Heart right ventricle (tissue), 16 donors: ENCODE measurements at regions not wholly inside any gene's neighbourhood (a gene's known extent, or its start where the extent isn't known, plus 50 kb on each side); places are given as distances from the start of the nearest gene placed in this dataset.

Experiments used
- ATAC-seq, 8 donors: fragments of 200-7000 bp; cut with Tn5 transposase; one replicate each; pipeline ENCODE4 v1.9.1; 2020; ENCODE audit warnings: mild to moderate bottlenecking in 8 of 8, moderate library complexity in 8 of 8, moderate number of reproducible peaks in 1 of 8
- DNase-seq, 2 donors: peaks; one replicate each; pipeline ENCODE4 v3.0.0-alpha.2; 2020
- H3K27ac ChIP-seq, 10 donors: fragments of 200-600 bp; sonication (generic) in 2 of 10; one replicate each; pipeline versions ENCODE4 v1.5.0 to v1.8.0; 2020 to 2022; ENCODE audit warnings: mild to moderate bottlenecking in 3 of 10
- H3K27me3 ChIP-seq, 7 donors: fragments of 200-600 bp; one replicate each; pipeline ENCODE4 v1.8.0; 2021 to 2022; ENCODE audit warnings: mild to moderate bottlenecking in 2 of 7
- H3K36me3 ChIP-seq, 9 donors: fragments of 200-600 bp; sonication (generic) in 1 of 9; one replicate each; pipeline versions ENCODE4 v1.5.0 to v1.8.0; 2020 to 2022; ENCODE audit warnings: mild to moderate bottlenecking in 2 of 9
- H3K4me1 ChIP-seq, 9 donors: fragments of 200-600 bp; sonication (generic) in 1 of 9; one replicate each; pipeline versions ENCODE4 v1.5.0 to v1.8.0; 2020 to 2022; ENCODE audit warnings: mild to moderate bottlenecking in 4 of 9
- H3K4me3 ChIP-seq, 10 donors: fragments of 200-600 bp; sonication (generic) in 2 of 10; one replicate each; pipeline versions ENCODE4 v1.5.0 to v1.8.0; 2020 to 2022; ENCODE audit warnings: mild to moderate bottlenecking in 7 of 10, moderate library complexity in 2 of 10
- H3K9me3 ChIP-seq, 11 donors: fragments of 200-600 bp in 10 of 11; sonication (generic) in 2 of 11; one replicate each; pipeline versions ENCODE4 v1.5.0 to v1.8.0; 2013 to 2022; ENCODE audit warnings: mild to moderate bottlenecking in 2 of 11, control low read depth in 1 of 11, moderate library complexity in 1 of 11
- WGBS, 2 donors: extraction: QIAGEN DNeasy Blood & Tissue Kit; methylation state at CpG; one replicate each; pipeline ENCODE4 v1.1.7; 2013; ENCODE audit warnings: inconsistent platforms in 1 of 2; 5-methylcytosine and 5-hydroxymethylcytosine counted together
- intact Hi-C, 10 donors: fragments of 100-400 bp; cut with DNase I; formaldehyde crosslinking; loops; one replicate each; pipeline versions ENCODE4 v1.11.1 to v1.14.2; 2022
- TF ChIP-seq, protein P1 (sequence below), 9 donors: fragments of 200-600 bp; sonication (generic) in 2 of 9; IDR thresholded peaks; one replicate each; pipeline versions ENCODE4 v1.5.0 to v1.8.0; 2021 to 2022; ENCODE audit warnings: antibody characterized with exemption in 9 of 9, mild to moderate bottlenecking in 5 of 9, moderate library complexity in 1 of 9
- donor health status: Arrhythmogenic right ventricular cardiomyopathy.
- donor health status: ischemic (EF 13 %, LVEDD 7.1; RV severe dilation, severe dysfunction).
- donor health status: healthy with polysubstance abuse.
- donor health status: DM: no; HTN: yes; CAD: no.
- donor health status: DM: no; HTN: no; CAD: no.
- donor health status: ischemic (EF 25% LVEDD 6.9; RV normal size, moderate dysfunction).
- donor health status: ischemic (EF 25% LVEDD 5.7; RV mildly dilated, moderate dysfunction).
- donor health status: healthy.
- donor health status: DM: yes; HTN: yes; CAD: no.
- donor health status: Ischemic cardiomyopathy.
- donor health status: ischemic (EF 35%, LVEDD 5.7; RV mildly dilated, moderate dysfunction).
- donor health status: nonischemic (EF 11% LVEDD 7.7; RV severe dilation, severe dysfunction).
- donor health status: DM: yes; HTN: yes; CAD: no.
- donor health status: PGD.
- donor health status: ischemic (EF 29% LVEDD 5.4; RV normal size, mild dysfunction).
- donor health status: nonischemic (EF 23%, LVEDD 6.1; RV moderate dilation, normal function).

DNA sequence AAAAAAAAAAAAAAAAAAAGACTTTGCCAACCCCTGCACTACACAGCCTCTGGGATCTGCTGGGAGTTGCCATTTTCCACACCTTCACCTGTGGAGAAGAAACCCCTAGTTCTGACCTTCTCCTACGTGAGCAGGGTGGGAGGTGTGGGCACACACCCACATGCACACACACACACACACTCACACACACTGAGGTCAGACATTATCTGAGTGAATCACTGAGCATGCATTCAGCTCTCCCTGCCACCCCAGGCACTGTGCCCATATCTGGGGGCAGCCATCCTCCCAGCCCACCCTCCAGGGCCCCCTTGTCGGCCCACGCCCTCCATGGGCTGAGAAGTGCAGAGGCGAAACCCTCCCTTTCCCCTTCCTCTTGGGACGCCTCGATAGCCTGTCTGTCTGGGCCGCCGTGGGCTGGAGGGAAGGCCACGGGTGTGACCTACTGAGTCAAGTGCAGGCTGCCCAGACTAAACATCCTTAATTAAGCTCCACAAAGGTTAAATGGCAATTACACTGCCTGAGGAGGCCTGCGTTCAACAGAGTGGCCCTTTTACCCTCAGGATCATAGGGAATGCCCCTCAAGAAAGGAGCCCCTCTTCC, 143.8 kb downstream of the C16orf95 start:
- intact Hi-C loops, result no loop called here
- no peaks in the 10 kb centered on the region for H3K36me3 ChIP-seq
- H3K27ac ChIP-seq, result no peak overlapping the region
- WGBS, 2 donors, result 52 to 68% methylated on average over 10 of the region's 10 CpGs
- H3K9me3 ChIP-seq, result no peaks in the 10 kb centered on the region
- TF ChIP-seq, protein P1, sequence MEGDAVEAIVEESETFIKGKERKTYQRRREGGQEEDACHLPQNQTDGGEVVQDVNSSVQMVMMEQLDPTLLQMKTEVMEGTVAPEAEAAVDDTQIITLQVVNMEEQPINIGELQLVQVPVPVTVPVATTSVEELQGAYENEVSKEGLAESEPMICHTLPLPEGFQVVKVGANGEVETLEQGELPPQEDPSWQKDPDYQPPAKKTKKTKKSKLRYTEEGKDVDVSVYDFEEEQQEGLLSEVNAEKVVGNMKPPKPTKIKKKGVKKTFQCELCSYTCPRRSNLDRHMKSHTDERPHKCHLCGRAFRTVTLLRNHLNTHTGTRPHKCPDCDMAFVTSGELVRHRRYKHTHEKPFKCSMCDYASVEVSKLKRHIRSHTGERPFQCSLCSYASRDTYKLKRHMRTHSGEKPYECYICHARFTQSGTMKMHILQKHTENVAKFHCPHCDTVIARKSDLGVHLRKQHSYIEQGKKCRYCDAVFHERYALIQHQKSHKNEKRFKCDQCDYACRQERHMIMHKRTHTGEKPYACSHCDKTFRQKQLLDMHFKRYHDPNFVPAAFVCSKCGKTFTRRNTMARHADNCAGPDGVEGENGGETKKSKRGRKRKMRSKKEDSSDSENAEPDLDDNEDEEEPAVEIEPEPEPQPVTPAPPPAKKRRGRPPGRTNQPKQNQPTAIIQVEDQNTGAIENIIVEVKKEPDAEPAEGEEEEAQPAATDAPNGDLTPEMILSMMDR (IDR thresholded peaks at IDR 0.05), result no peak
- peaks cover 0 to 3% (median 0%) of the 10 kb centered on the region in 9 donors for H3K4me1 ChIP-seq
- no peak overlapping the region for H3K4me3 ChIP-seq
- ATAC-seq (peak in 3 of 8 donors; percentile 20 to 56 (median 21)), DNase-seq (no peak)
- peaks cover 0 to 13% (median 0%) of the 10 kb centered on the region in 7 donors for H3K27me3 ChIP-seq

DNA sequence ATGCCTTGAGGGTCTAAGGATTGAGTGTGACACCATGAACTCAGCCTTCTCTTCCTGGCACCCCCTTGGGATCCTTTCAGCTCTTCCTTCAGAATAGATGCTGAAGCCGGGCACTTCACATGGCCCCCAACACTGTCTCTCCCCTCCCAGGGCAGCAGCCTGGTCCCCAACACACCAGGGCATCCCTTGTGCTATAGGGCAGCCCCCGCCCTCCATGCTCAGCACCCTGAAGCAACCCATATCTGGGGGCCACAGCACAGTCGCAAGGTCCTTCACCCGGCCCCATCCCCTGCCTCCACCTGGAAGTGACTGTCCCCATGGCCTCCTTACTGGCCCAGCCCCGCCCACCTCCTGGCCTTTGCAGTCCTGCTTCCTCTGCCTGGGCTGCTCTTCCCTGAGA, 143.1 kb downstream of the C16orf95 start:
- 93 to 94% methylated on average over 5 of the region's 5 CpGs for WGBS, 2 donors
- Histone ChIP-seq H3K4me3 (no peak overlapping the region), H3K4me1 (peaks cover 0 to 8% (median 4%) of the 10 kb centered on the region in 9 donors), H3K9me3 (no peaks in the 10 kb centered on the region), H3K36me3 (no peaks in the 10 kb centered on the region), H3K27ac (no peak overlapping the region), H3K27me3 (peaks cover 0 to 13% (median 0%) of the 10 kb centered on the region in 7 donors)
- DNase-seq, result no peak
- intact Hi-C loops, result no loop called here
- TF ChIP-seq, protein P1 (IDR thresholded peaks at IDR 0.05), result no peak
- no peak for ATAC-seq

GRCh38 chr16:87176735-87177134, 140.5 kb downstream of the C16orf95 start:
- H3K27me3 ChIP-seq, result peaks cover 0 to 13% (median 0%) of the 10 kb centered on the region in 7 donors
- H3K36me3 ChIP-seq, result no peaks in the 10 kb centered on the region
- H3K4me1 ChIP-seq, result peaks cover 0 to 14% (median 8%) of the 10 kb centered on the region in 9 donors
- TF ChIP-seq, protein P1 (IDR thresholded peaks at IDR 0.05), result no peak
- ATAC-seq, result no peak
- no peaks in the 10 kb centered on the region for H3K9me3 ChIP-seq
- no peak for DNase-seq
- 96% methylated on average over 7 of the region's 7 CpGs for WGBS, 2 donors
- H3K4me3 ChIP-seq, result no peak overlapping the region
- H3K27ac ChIP-seq, result no peak overlapping the region
- intact Hi-C loops, result no loop called here

DNA sequence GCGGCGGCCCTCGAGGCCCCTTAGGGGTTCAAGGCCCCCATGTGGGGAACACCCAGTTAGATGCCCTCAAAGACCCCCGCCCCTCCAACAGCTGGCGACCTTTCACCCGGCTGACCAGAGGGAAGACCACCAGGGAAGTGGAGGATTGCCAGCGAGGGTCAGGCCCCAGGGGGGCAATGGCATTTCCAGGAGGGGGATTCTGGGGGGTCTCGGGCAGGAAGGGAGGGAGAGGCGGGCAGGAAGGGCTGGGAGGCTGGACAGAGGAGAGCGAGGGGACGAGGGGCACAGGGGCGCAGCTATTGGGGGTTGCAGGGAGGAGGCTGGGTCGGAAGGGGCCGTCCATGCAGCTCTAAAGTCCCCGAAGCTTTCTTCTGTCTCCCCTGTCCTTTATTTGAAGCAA, 139.5 kb downstream of the C16orf95 start:
- WGBS, 2 donors, result 58% methylated on average over 15 of the region's 15 CpGs
- TF ChIP-seq, protein P1 (IDR thresholded peaks at IDR 0.05), result no peak
- H3K9me3 ChIP-seq, result no peaks in the 10 kb centered on the region
- no peaks in the 10 kb centered on the region for H3K36me3 ChIP-seq
- H3K27me3 ChIP-seq, result peaks cover 0 to 13% (median 0%) of the 10 kb centered on the region in 7 donors
- peaks cover 0 to 14% (median 8%) of the 10 kb centered on the region in 9 donors for H3K4me1 ChIP-seq
- DNase-seq (no peak), ATAC-seq (no peak)
- H3K27ac ChIP-seq, result no peak overlapping the region
- intact Hi-C loops, result no loop called here
- H3K4me3 ChIP-seq, result peak overlapping the region in 1 of 10 donors; percentile 8
